H1 (cell line): ENCODE measurements at regions not wholly inside any gene's neighbourhood (a gene's known extent, or its start where the extent isn't known, plus 50 kb on each side); places are given as distances from the start of the nearest gene placed in this dataset.
A peak's percentile ranks its signal among the peaks of the same experiment; 100 is the strongest.

Experiments used
- CBX8 ChIP-seq: fragments of 300-800, 300-1000 bp; sonication (generic); IDR thresholded peaks from 2 replicates; pipeline ENCODE4 v1.7.1; 2016; ENCODE audit warnings: low read depth, low read length, borderline replicate concordance
- CHD2 ChIP-seq: IDR thresholded peaks from 2 replicates; pipeline ENCODE4 v1.6.1; 2012; ENCODE audit warnings: low read length, improper control_type of control experiment
- KDM5A ChIP-seq: fragments of 200-600 bp; IDR thresholded peaks from 2 replicates; pipeline ENCODE4 v1.7.1; 2012; ENCODE audit warnings: mild to moderate bottlenecking, low read length, inconsistent platforms, mixed read lengths
- RFX5 ChIP-seq: IDR thresholded peaks from 2 replicates; pipeline ENCODE4 v1.6.1; 2011; ENCODE audit warnings: low read depth, low read length, improper control_type of control experiment, borderline replicate concordance
- SIN3A ChIP-seq, 2 experiments: IDR thresholded peaks in 1 of 2; conservative IDR thresholded peaks in 1 of 2; 2 replicates each; pipeline ENCODE4 v1.6.1; 2011 to 2012; ENCODE audit warnings: low read length in 2 of 2, improper control_type of control experiment in 1 of 2, low read depth in 1 of 2, mild to moderate bottlenecking in 1 of 2
- SIRT6 ChIP-seq: IDR thresholded peaks from one replicate; pipeline ENCODE4 v1.7.1; 2012; ENCODE audit warnings: low read length, inconsistent platforms
- YY1 ChIP-seq: IDR thresholded peaks from 2 replicates; pipeline ENCODE4 v1.6.1; 2011; ENCODE audit warnings: low read depth, mild to moderate bottlenecking, low read length

GRCh38 chr1:82775406-82776000 is 974.8 kb downstream of the ADGRL2 start (continued):
- no peak for TF ChIP-seq YY1
- 0 out of 2 replicates have a peak, but pooled peaks have one; percentile 37 for TF ChIP-seq CHD2
- no peak for TF ChIP-seq KDM5A
- no peak for TF ChIP-seq RFX5
- no peak for TF ChIP-seq CBX8
- TF ChIP-seq SIRT6: no peak
- TF ChIP-seq SIN3A (conservative IDR thresholded peaks at IDR 0.05 in 1 of 2, IDR thresholded peaks at IDR 0.05 in 1 of 2; ENCODE audit: low read depth in 1 of 2, low read length in 2 of 2): peak in 1 of 2 experiments; percentile 79; a peak in 2 of 4 replicates
